H9 (cell line): ENCODE measurements at regions not wholly inside any gene's neighbourhood (a gene's known extent, or its start where the extent isn't known, plus 50 kb on each side); places are given as distances from the start of the nearest gene placed in this dataset.

Source experiments
- DNase-seq: peaks from one replicate; pipeline ENCODE4 v3.0.0-alpha.2; 2017
- H2AFZ ChIP-seq: one replicate; pipeline ENCODE4 v1.6.1; 2013; ENCODE audit warnings: mild to moderate bottlenecking, low read length, control low read depth, moderate library complexity
- H2AK5ac ChIP-seq: 2 replicates; pipeline ENCODE4 v1.6.1; 2013; ENCODE audit warnings: low read length, control low read depth, mixed read lengths; ENCODE audit not compliant: insufficient read length
- H2BK120ac ChIP-seq: one replicate; pipeline ENCODE4 v1.6.1; 2013; ENCODE audit warnings: low read depth, mild to moderate bottlenecking, low read length, control low read depth, inconsistent platforms; ENCODE audit not compliant: poor library complexity, severe bottlenecking
- H2BK12ac ChIP-seq: 2 replicates; pipeline ENCODE4 v1.6.1; 2013; ENCODE audit warnings: low read length, control low read depth, mixed read lengths, low read depth; ENCODE audit not compliant: insufficient read length
- H2BK15ac ChIP-seq: 2 replicates; pipeline ENCODE4 v1.6.1; 2013; ENCODE audit warnings: low read depth, low read length, control low read depth
- H2BK20ac ChIP-seq: one replicate; pipeline ENCODE4 v1.6.1; 2013; ENCODE audit warnings: low read depth, mild to moderate bottlenecking, low read length, control low read depth, inconsistent platforms; ENCODE audit not compliant: poor library complexity, severe bottlenecking
- H2BK5ac ChIP-seq: 2 replicates; pipeline ENCODE4 v1.6.1; 2013; ENCODE audit warnings: low read length, control low read depth, mixed read lengths; ENCODE audit not compliant: insufficient read length
- H3K14ac ChIP-seq: 2 replicates; pipeline ENCODE4 v1.6.1; 2013; ENCODE audit warnings: low read length, control low read depth; ENCODE audit not compliant: insufficient read depth
- H3K18ac ChIP-seq: 2 replicates; pipeline ENCODE4 v1.6.1; 2013; ENCODE audit warnings: low read depth, mild to moderate bottlenecking, mixed read lengths, low read length, control low read depth; ENCODE audit not compliant: insufficient read length
- H3K23ac ChIP-seq: 2 replicates; pipeline ENCODE4 v1.6.1; 2013; ENCODE audit warnings: low read length, control low read depth, mixed read lengths, low read depth; ENCODE audit not compliant: insufficient read length
- H3K23me2 ChIP-seq: 2 replicates; pipeline ENCODE4 v1.6.1; 2013; ENCODE audit warnings: low read depth, mild to moderate bottlenecking, mixed read lengths, low read length, control low read depth; ENCODE audit not compliant: insufficient read length, poor library complexity, severe bottlenecking
- H3K27ac ChIP-seq: 2 replicates; pipeline ENCODE4 v1.5.1; 2013; ENCODE audit warnings: low read length, control low read depth, mixed read lengths, low read depth; ENCODE audit not compliant: insufficient read length
- H3K27me3 ChIP-seq: 2 replicates; pipeline ENCODE4 v1.6.1; 2013; ENCODE audit warnings: low read length, control low read depth, inconsistent platforms; ENCODE audit not compliant: insufficient read depth
- H3K4ac ChIP-seq: 2 replicates; pipeline ENCODE4 v1.6.1; 2013; ENCODE audit warnings: low read depth, mild to moderate bottlenecking, control low read depth, inconsistent platforms, low read length, moderate library complexity
- H3K4me1 ChIP-seq: 2 replicates; pipeline ENCODE4 v1.6.1; 2013; ENCODE audit warnings: low read length, control low read depth, inconsistent platforms; ENCODE audit not compliant: insufficient read depth
- H3K4me2 ChIP-seq: 2 replicates; pipeline ENCODE4 v1.6.1; 2013; ENCODE audit warnings: low read length, control low read depth, mixed read lengths; ENCODE audit not compliant: insufficient read length, insufficient read depth
- H3K56ac ChIP-seq: 2 replicates; pipeline ENCODE4 v1.6.1; 2013; ENCODE audit warnings: low read depth, mild to moderate bottlenecking, mixed read lengths, low read length, control low read depth; ENCODE audit not compliant: insufficient read length
- H3K79me1 ChIP-seq: 2 replicates; pipeline ENCODE4 v1.6.1; 2013; ENCODE audit warnings: low read depth, mild to moderate bottlenecking, moderate library complexity, low read length, control low read depth, inconsistent platforms; ENCODE audit not compliant: insufficient read depth, poor library complexity, severe bottlenecking
- H3K79me2 ChIP-seq: 2 replicates; pipeline ENCODE4 v1.6.1; 2013; ENCODE audit warnings: low read length, control low read depth, inconsistent platforms; ENCODE audit not compliant: insufficient read depth
- H3K9ac ChIP-seq: 2 replicates; pipeline ENCODE4 v1.6.1; 2013; ENCODE audit warnings: low read length, control low read depth, mixed read lengths; ENCODE audit not compliant: insufficient read length; ENCODE audit errors: extremely low read depth
- H3K9me3 ChIP-seq: one replicate; pipeline ENCODE4 v1.6.1; 2013; ENCODE audit warnings: low read depth, low read length, inconsistent platforms; ENCODE audit not compliant: control insufficient read depth
- H3T11ph ChIP-seq: one replicate; pipeline ENCODE4 v1.6.1; 2013; ENCODE audit warnings: mild to moderate bottlenecking, low read length, control low read depth, inconsistent platforms
- H4K20me1 ChIP-seq: one replicate; pipeline ENCODE4 v1.6.1; 2013; ENCODE audit not compliant: control insufficient read depth, insufficient read length, insufficient read depth
- H4K5ac ChIP-seq: 2 replicates; pipeline ENCODE4 v1.6.1; 2013; ENCODE audit warnings: low read depth, mild to moderate bottlenecking, mixed read lengths, low read length, control low read depth; ENCODE audit not compliant: insufficient read length
- H4K8ac ChIP-seq: replicated peaks from 2 replicates; pipeline ENCODE4 v1.6.1; 2013; ENCODE audit warnings: low read length, control low read depth, mixed read lengths, low read depth; ENCODE audit not compliant: insufficient read length
- H4K91ac ChIP-seq: 2 replicates; pipeline ENCODE4 v1.6.1; 2013; ENCODE audit warnings: low read depth, mild to moderate bottlenecking, moderate library complexity, mixed read lengths, low read length, control low read depth; ENCODE audit not compliant: insufficient read length
- H3K27ac Mint-ChIP-seq, 3 experiments: 2 replicates in 2 of 3; 3 replicates in 1 of 3; pipeline ENCODE4 v1.8.0; 2020 to 2021; ENCODE audit warnings: mixed read lengths in 3 of 3, mild to moderate bottlenecking in 1 of 3, moderate library complexity in 1 of 3
- H3K27me3 Mint-ChIP-seq: 2 replicates; pipeline ENCODE4 v1.8.0; 2021; ENCODE audit warnings: low read depth, mild to moderate bottlenecking, moderate library complexity, mixed read lengths
- H3K36me3 Mint-ChIP-seq, 3 experiments: 2 replicates in 2 of 3; 3 replicates in 1 of 3; pipeline ENCODE4 v1.8.0; 2020 to 2021; ENCODE audit warnings: low read depth in 3 of 3, mixed read lengths in 3 of 3; ENCODE audit not compliant: insufficient read depth in 1 of 3
- H3K4me1 Mint-ChIP-seq, 2 experiments: 2 replicates each; pipeline ENCODE4 v1.8.0; 2020; ENCODE audit warnings: mixed read lengths in 2 of 2
- H3K4me3 Mint-ChIP-seq, 2 experiments: 2 replicates in 1 of 2; 3 replicates in 1 of 2; pipeline ENCODE4 v1.8.0; 2020 to 2021; ENCODE audit warnings: mild to moderate bottlenecking in 2 of 2, mixed read lengths in 2 of 2, moderate library complexity in 1 of 2
- H3K9me3 Mint-ChIP-seq, 2 experiments: 2 replicates in 1 of 2; 3 replicates in 1 of 2; pipeline ENCODE4 v1.8.0; 2020; ENCODE audit warnings: mild to moderate bottlenecking in 2 of 2, mixed read lengths in 2 of 2, moderate library complexity in 1 of 2
- CTCF ChIP-seq: fragments of 200-600 bp; sonication (generic); conservative IDR thresholded peaks from 3 replicates; pipeline ENCODE4 v1.8.0; 2021; ENCODE audit warnings: antibody characterized with exemption, mild to moderate bottlenecking
- WGBS: extraction: QIAGEN DNeasy Blood & Tissue Kit; methylation state at CpG from one replicate; pipeline ENCODE4 v1.1.7; 2013; ENCODE audit warnings: missing lambda C conversion rate, low lambda C conversion rate, mixed read lengths; ENCODE audit not compliant: insufficient read length; ENCODE audit errors: extremely low coverage; 5-methylcytosine and 5-hydroxymethylcytosine counted together

- H2BK120ac ChIP-seq, result no peak overlapping the region
- no peak overlapping the region for H3T11ph ChIP-seq
- H2BK20ac ChIP-seq, result no peak overlapping the region
- H4K91ac ChIP-seq, result no peak overlapping the region
- WGBS, result no CpG with 5 or more reads among the region's 3 CpGs
- no peaks in the 10 kb centered on the region for H3K79me1 ChIP-seq
- H3K14ac ChIP-seq, result no peak overlapping the region
- no peak overlapping the region for H3K18ac ChIP-seq
- H3K4me1 ChIP-seq, result no peaks in the 10 kb centered on the region
- H3K27ac Mint-ChIP-seq, result no peak overlapping the region
- H3K9me3 ChIP-seq, result no peaks in the 10 kb centered on the region
- no peak overlapping the region for H3K23ac ChIP-seq
- no peak overlapping the region for H2BK12ac ChIP-seq
- peaks cover 9% of the 10 kb centered on the region in 2 experiments; a peak in 4 of 5 replicates for H3K9me3 Mint-ChIP-seq
- no peak overlapping the region for H2BK5ac ChIP-seq
- H3K9ac ChIP-seq, result no peak overlapping the region
- H3K4me2 ChIP-seq, result no peak overlapping the region
- H3K27me3 ChIP-seq, result no peaks in the 10 kb centered on the region
- H4K5ac ChIP-seq, result no peak overlapping the region
- peaks cover 0 to 4% of the 10 kb centered on the region in 2 experiments; a peak in 1 of 4 replicates for H3K4me1 Mint-ChIP-seq
- TF ChIP-seq CTCF, result no peak
- H4K20me1 ChIP-seq, result no peaks in the 10 kb centered on the region
- no peak overlapping the region for H2AFZ ChIP-seq
- no peak overlapping the region for H3K4ac ChIP-seq
- no peak overlapping the region for H3K4me3 Mint-ChIP-seq
- peaks cover 0 to 3% (median 0%) of the 10 kb centered on the region in 3 experiments; a peak in 4 of 7 replicates for H3K36me3 Mint-ChIP-seq
- H3K23me2 ChIP-seq, result no peaks in the 10 kb centered on the region
- H4K8ac ChIP-seq, result no peak overlapping the region
- no peak overlapping the region for H3K27ac ChIP-seq
- no peak overlapping the region for H2AK5ac ChIP-seq
- H3K27me3 Mint-ChIP-seq, result no peaks in the 10 kb centered on the region
- H2BK15ac ChIP-seq, result no peak overlapping the region
- DNase-seq, result no peak
- H3K56ac ChIP-seq, result no peak overlapping the region
- H3K79me2 ChIP-seq, result no peaks in the 10 kb centered on the region
Observed at GRCh38 chr2:62595474-62595873, 89.5 kb upstream of the TMEM17 start.
